ENCODE measurements at regions not wholly inside any gene's neighbourhood (a gene's known extent, or its start where the extent isn't known, plus 50 kb on each side); places are given as distances from the start of the nearest gene placed in this dataset.

- ChIA-PET CTCF (no interaction called here), POLR2A (no interaction called here)
- Histone ChIP-seq H4K20me1 (ENCODE audit: control insufficient read depth, insufficient read depth, low read length, poor library complexity, severe bottlenecking) (no peaks in the 10 kb centered on the region), H3K27ac (ENCODE audit: low read length in 2 of 2) (no peak overlapping the region), H3K4me3 (ENCODE audit: control extremely low read depth in 1 of 5, extremely low read depth in 1 of 5, insufficient read depth in 1 of 5, low read depth in 2 of 5, low read length in 4 of 5) (no peak overlapping the region), H3K4me2 (replicated peaks; ENCODE audit: low read depth, low read length, poor library complexity, severe bottlenecking) (no peak overlapping the region), H2AFZ (ENCODE audit: insufficient read depth, low read depth, low read length, poor library complexity, severe bottlenecking) (no peak overlapping the region), H3K4me1 (ENCODE audit: control insufficient read depth in 2 of 2, insufficient read depth in 2 of 2, low read length in 2 of 2) (no peaks in the 10 kb centered on the region), H3K27me3 (replicated peaks in 1 of 4; ENCODE audit: control extremely low read depth in 1 of 4, control insufficient read depth in 3 of 4, insufficient read depth in 4 of 4, low read length in 3 of 4) (no peaks in the 10 kb centered on the region), H3K9ac (ENCODE audit: low read length) (no peak overlapping the region), H3K9me3 (ENCODE audit: control extremely low read depth in 1 of 3, control insufficient read depth in 2 of 3, insufficient read depth in 1 of 3, low read length in 2 of 3) (no peaks in the 10 kb centered on the region), H3K36me3 (replicated peaks in 1 of 2; ENCODE audit: control extremely low read depth in 1 of 2, control insufficient read depth in 1 of 2, extremely low read depth in 1 of 2, insufficient read depth in 2 of 2, low read length in 1 of 2) (no peaks in the 10 kb centered on the region), H3K79me2 (ENCODE audit: control insufficient read depth, insufficient read depth, low read length) (no peaks in the 10 kb centered on the region)
- TF ChIP-seq CTCF (IDR thresholded peaks at IDR 0.05): no peak
- no peak for TF ChIP-seq EZH2 (IDR thresholded peaks at IDR 0.05; ENCODE audit: borderline replicate concordance, insufficient read depth, low read depth, low read length, poor library complexity, severe bottlenecking)
- no peaks in the 10 kb centered on the region for H3K9me3 Mint-ChIP-seq (ENCODE audit: insufficient read depth)
- H3K27me3 Mint-ChIP-seq: no peaks in the 10 kb centered on the region
- H3K4me1 Mint-ChIP-seq: no peaks in the 10 kb centered on the region
- no peak overlapping the region for H3K27ac Mint-ChIP-seq
- 100% methylated on average over 1 of the region's 1 CpG for WGBS (ENCODE audit: insufficient coverage)
- H3K4me3 Mint-ChIP-seq: no peak overlapping the region
- intact Hi-C loops (cut with micrococcal nuclease): no loop called here
- ATAC-seq (ENCODE audit: low read depth): no peak
- DNase-seq: no peak
These were observed 829.9 kb downstream of the FAT4 start for GRCh38 chr4:126144543-126145237.

GRCh38 chr4:126168484-126168883, 853.7 kb downstream of the FAT4 start:
- no peak overlapping the region for H3K4me2 ChIP-seq (replicated peaks; ENCODE audit: low read depth, low read length, poor library complexity, severe bottlenecking)
- H3K4me1 ChIP-seq (ENCODE audit: control insufficient read depth in 2 of 2, insufficient read depth in 2 of 2, low read length in 2 of 2): no peaks in the 10 kb centered on the region
- WGBS (ENCODE audit: insufficient coverage): no CpG with 5 or more reads among the region's 1 CpG
- no peaks in the 10 kb centered on the region for H3K9me3 ChIP-seq (ENCODE audit: control extremely low read depth in 1 of 3, control insufficient read depth in 2 of 3, insufficient read depth in 1 of 3, low read length in 2 of 3)
- H3K4me3 ChIP-seq (ENCODE audit: control extremely low read depth in 1 of 5, extremely low read depth in 1 of 5, insufficient read depth in 1 of 5, low read depth in 2 of 5, low read length in 4 of 5): no peak overlapping the region
- Mint-ChIP-seq H3K4me1 (no peaks in the 10 kb centered on the region), H3K27me3 (no peaks in the 10 kb centered on the region), H3K27ac (no peak overlapping the region), H3K4me3 (no peak overlapping the region), H3K9me3 (ENCODE audit: insufficient read depth) (no peaks in the 10 kb centered on the region)
- DNase-seq (no peak), ATAC-seq (ENCODE audit: low read depth) (no peak)
- H3K9ac ChIP-seq (ENCODE audit: low read length): no peak overlapping the region
- intact Hi-C loops (cut with micrococcal nuclease): no loop called here
- H2AFZ ChIP-seq (ENCODE audit: insufficient read depth, low read depth, low read length, poor library complexity, severe bottlenecking): no peak overlapping the region
- H4K20me1 ChIP-seq (ENCODE audit: control insufficient read depth, insufficient read depth, low read length, poor library complexity, severe bottlenecking): no peaks in the 10 kb centered on the region
- ChIA-PET CTCF (no interaction called here), POLR2A (no interaction called here)
- no peaks in the 10 kb centered on the region for H3K36me3 ChIP-seq (replicated peaks in 1 of 2; ENCODE audit: control extremely low read depth in 1 of 2, control insufficient read depth in 1 of 2, extremely low read depth in 1 of 2, insufficient read depth in 2 of 2, low read length in 1 of 2)
- H3K79me2 ChIP-seq (ENCODE audit: control insufficient read depth, insufficient read depth, low read length): no peaks in the 10 kb centered on the region
- TF ChIP-seq CTCF (IDR thresholded peaks at IDR 0.05) (no peak), EZH2 (IDR thresholded peaks at IDR 0.05; ENCODE audit: borderline replicate concordance, insufficient read depth, low read depth, low read length, poor library complexity, severe bottlenecking) (no peak)
- no peak overlapping the region for H3K27ac ChIP-seq (ENCODE audit: low read length in 2 of 2)
- no peaks in the 10 kb centered on the region for H3K27me3 ChIP-seq (replicated peaks in 1 of 4; ENCODE audit: control extremely low read depth in 1 of 4, control insufficient read depth in 3 of 4, insufficient read depth in 4 of 4, low read length in 3 of 4)

Measured in B cell (primary cell).